Progenitor cell of endocrine pancreas (in vitro differentiated cells): ENCODE measurements at regions not wholly inside any gene's neighbourhood (a gene's known extent, or its start where the extent isn't known, plus 50 kb on each side); places are given as distances from the start of the nearest gene placed in this dataset.

Source experiments
- DNase-seq: peaks from one replicate; pipeline ENCODE4 v3.0.0; 2021; ENCODE audit warnings: low spot score; ENCODE audit not compliant: unreplicated experiment
- H3K27ac Mint-ChIP-seq: 2 replicates; pipeline ENCODE4 v1.8.0; 2021; ENCODE audit warnings: mild to moderate bottlenecking, moderate library complexity, mixed read lengths
- H3K27me3 Mint-ChIP-seq: 2 replicates; pipeline ENCODE4 v1.8.0; 2021; ENCODE audit warnings: mixed read lengths
- H3K36me3 Mint-ChIP-seq: 2 replicates; pipeline ENCODE4 v1.8.0; 2022; ENCODE audit warnings: mixed read lengths; ENCODE audit not compliant: insufficient read depth
- H3K4me1 Mint-ChIP-seq: 2 replicates; pipeline ENCODE4 v1.8.0; 2021; ENCODE audit warnings: low read depth, mixed read lengths
- H3K4me3 Mint-ChIP-seq: 2 replicates; pipeline ENCODE4 v1.8.0; 2021; ENCODE audit warnings: low read depth, mild to moderate bottlenecking, moderate library complexity, mixed read lengths
- H3K9me3 Mint-ChIP-seq: 2 replicates; pipeline ENCODE4 v1.8.0; 2021; ENCODE audit warnings: low read depth, mixed read lengths
- CTCF ChIP-seq: fragments of 200-600 bp; sonication (generic); IDR thresholded peaks from one replicate; pipeline ENCODE4 v1.5.0; 2021; ENCODE audit warnings: antibody characterized with exemption, mild to moderate bottlenecking; ENCODE audit not compliant: unreplicated experiment

- DNase-seq, result no peak
- Mint-ChIP-seq H3K27me3 (peaks cover 5% of the 10 kb centered on the region), H3K27ac (no peak overlapping the region), H3K4me1 (peaks cover 16% of the 10 kb centered on the region), H3K4me3 (no peak overlapping the region), H3K36me3 (no peaks in the 10 kb centered on the region), H3K9me3 (no peaks in the 10 kb centered on the region)
- TF ChIP-seq CTCF, result no peak
These were observed 673.8 kb downstream of the BRD1 start for GRCh38 chr22:49153921-49154320.

- TF ChIP-seq CTCF, result no peak
- no peaks in the 10 kb centered on the region for H3K36me3 Mint-ChIP-seq
- H3K4me1 Mint-ChIP-seq, result peaks cover 16% of the 10 kb centered on the region
- peaks cover 10% of the 10 kb centered on the region for H3K27me3 Mint-ChIP-seq
- no peak for DNase-seq
- H3K4me3 Mint-ChIP-seq, result no peak overlapping the region
- no peaks in the 10 kb centered on the region for H3K9me3 Mint-ChIP-seq
- no peak overlapping the region for H3K27ac Mint-ChIP-seq
These were observed 674.5 kb downstream of the BRD1 start for GRCh38 chr22:49152939-49153770.

- H3K27me3 Mint-ChIP-seq, result peaks cover 13% of the 10 kb centered on the region
- H3K36me3 Mint-ChIP-seq, result no peaks in the 10 kb centered on the region
- TF ChIP-seq CTCF, result no peak
- peaks cover 16% of the 10 kb centered on the region for H3K4me1 Mint-ChIP-seq
- DNase-seq, result no peak
- H3K4me3 Mint-ChIP-seq, result peak overlapping the region; percentile 26
- H3K9me3 Mint-ChIP-seq, result no peaks in the 10 kb centered on the region
- peak overlapping the region; percentile 59 for H3K27ac Mint-ChIP-seq
These were observed 675.3 kb downstream of the BRD1 start for GRCh38 chr22:49152127-49152938.

- Mint-ChIP-seq H3K36me3 (no peaks in the 10 kb centered on the region), H3K9me3 (no peaks in the 10 kb centered on the region), H3K4me1 (peaks cover 16% of the 10 kb centered on the region), H3K27ac (peak overlapping the region; percentile 59), H3K27me3 (peaks cover 13% of the 10 kb centered on the region), H3K4me3 (no peak overlapping the region)
- DNase-seq, result no peak
- TF ChIP-seq CTCF, result no peak
These were observed 676.2 kb downstream of the BRD1 start for GRCh38 chr22:49151256-49152126.

- TF ChIP-seq CTCF, result no peak
- Mint-ChIP-seq H3K27me3 (peaks cover 13% of the 10 kb centered on the region), H3K4me1 (peaks cover 16% of the 10 kb centered on the region), H3K9me3 (no peaks in the 10 kb centered on the region), H3K36me3 (no peaks in the 10 kb centered on the region), H3K27ac (no peak overlapping the region), H3K4me3 (no peak overlapping the region)
- DNase-seq, result no peak
These were observed 676.9 kb downstream of the BRD1 start for GRCh38 chr22:49150801-49151221.
